CD4-positive, alpha-beta T cell (primary cell): ENCODE measurements at regions not wholly inside any gene's neighbourhood (a gene's known extent, or its start where the extent isn't known, plus 50 kb on each side); places are given as distances from the start of the nearest gene placed in this dataset.
A peak's percentile ranks its signal among the peaks of the same experiment; 100 is the strongest.

Source experiments
- ATAC-seq: fragments of 200-7000 bp; cut with Tn5 transposase; one replicate; pipeline ENCODE4 v1.10.0; 2022; ENCODE audit warnings: mild to moderate bottlenecking; ENCODE audit not compliant: poor library complexity
- CTCF ChIA-PET: fragments of 350-600 bp; sonication (Branson Sonifier 250); formaldehyde crosslinking; loops from one replicate; lab custom pipeline; 2021; ENCODE audit warnings: antibody characterized with exemption, inconsistent platforms; lab: Charles Lee
- POLR2A ChIA-PET: fragments of 350-600 bp; sonication (Branson Sonifier 250); formaldehyde crosslinking; loops from one replicate; lab custom pipeline; 2021; ENCODE audit warnings: antibody characterized with exemption, inconsistent platforms; lab: Charles Lee
- DNase-seq, 14 experiments: peaks; one replicate each; pipeline ENCODE4 v3.0.0-alpha.2; 2013 to 2020; ENCODE audit warnings: mixed read lengths in 2 of 14
- H3K27ac ChIP-seq, 2 donors: one replicate each; pipeline versions ENCODE4 v1.5.1 to v1.7.0; 2013; ENCODE audit warnings: low read length in 2 of 2, low read depth in 1 of 2, mild to moderate bottlenecking in 1 of 2
- H3K27me3 ChIP-seq, 2 experiments: 1 replicate in 1 of 2; 2 replicates in 1 of 2; pipeline versions ENCODE4 v1.6.1 to v1.7.0; 2013; ENCODE audit warnings: low read length in 2 of 2, control low read depth in 1 of 2, mild to moderate bottlenecking in 1 of 2, moderate library complexity in 1 of 2; ENCODE audit not compliant: insufficient read depth in 2 of 2, control insufficient read depth in 1 of 2
- H3K36me3 ChIP-seq: one replicate; pipeline ENCODE4 v1.6.1; 2013; ENCODE audit warnings: low read length, control low read depth; ENCODE audit not compliant: insufficient read depth
- H3K4me1 ChIP-seq: one replicate; pipeline ENCODE4 v1.6.1; 2013; ENCODE audit warnings: low read length, control low read depth; ENCODE audit not compliant: insufficient read depth
- H3K4me3 ChIP-seq: one replicate; pipeline ENCODE4 v1.5.1; 2013; ENCODE audit warnings: mild to moderate bottlenecking, low read length, moderate library complexity
- H3K9me3 ChIP-seq, 2 experiments: 1 replicate in 1 of 2; 2 replicates in 1 of 2; pipeline versions ENCODE4 v1.6.1 to v1.7.0; 2013; ENCODE audit warnings: low read length in 2 of 2, mild to moderate bottlenecking in 2 of 2, control low read depth in 1 of 2, moderate library complexity in 1 of 2; ENCODE audit not compliant: control insufficient read depth in 1 of 2, insufficient read depth in 1 of 2
- H3K27ac Mint-ChIP-seq: one replicate; pipeline ENCODE4 v1.8.0; 2020; ENCODE audit warnings: mixed read lengths
- H3K27me3 Mint-ChIP-seq: one replicate; pipeline ENCODE4 v1.8.0; 2021; ENCODE audit warnings: mixed read lengths
- H3K36me3 Mint-ChIP-seq: one replicate; pipeline ENCODE4 v1.8.0; 2021; ENCODE audit warnings: low read depth, mixed read lengths
- H3K4me1 Mint-ChIP-seq: one replicate; pipeline ENCODE4 v1.8.0; 2021; ENCODE audit warnings: low read depth, mixed read lengths
- H3K4me3 Mint-ChIP-seq: one replicate; pipeline ENCODE4 v1.8.0; 2020; ENCODE audit warnings: mild to moderate bottlenecking, mixed read lengths
- H3K9me3 Mint-ChIP-seq: one replicate; pipeline ENCODE4 v1.8.0; 2020; ENCODE audit warnings: mixed read lengths
- CTCF ChIP-seq: fragments of 200-600 bp; IDR thresholded peaks from one replicate; pipeline ENCODE4 v1.8.0; 2022; ENCODE audit warnings: antibody characterized with exemption, mild to moderate bottlenecking
- intact Hi-C, 2 experiments: fragments of 100-400 bp; cut with DNase I in 1 of 2; cut with micrococcal nuclease in 1 of 2; formaldehyde crosslinking; loops; one replicate each; pipeline versions ENCODE4 v1.15.1 to v1.9.0; 2023 to 2025; cut with DNase I, micrococcal nuclease

DNA sequence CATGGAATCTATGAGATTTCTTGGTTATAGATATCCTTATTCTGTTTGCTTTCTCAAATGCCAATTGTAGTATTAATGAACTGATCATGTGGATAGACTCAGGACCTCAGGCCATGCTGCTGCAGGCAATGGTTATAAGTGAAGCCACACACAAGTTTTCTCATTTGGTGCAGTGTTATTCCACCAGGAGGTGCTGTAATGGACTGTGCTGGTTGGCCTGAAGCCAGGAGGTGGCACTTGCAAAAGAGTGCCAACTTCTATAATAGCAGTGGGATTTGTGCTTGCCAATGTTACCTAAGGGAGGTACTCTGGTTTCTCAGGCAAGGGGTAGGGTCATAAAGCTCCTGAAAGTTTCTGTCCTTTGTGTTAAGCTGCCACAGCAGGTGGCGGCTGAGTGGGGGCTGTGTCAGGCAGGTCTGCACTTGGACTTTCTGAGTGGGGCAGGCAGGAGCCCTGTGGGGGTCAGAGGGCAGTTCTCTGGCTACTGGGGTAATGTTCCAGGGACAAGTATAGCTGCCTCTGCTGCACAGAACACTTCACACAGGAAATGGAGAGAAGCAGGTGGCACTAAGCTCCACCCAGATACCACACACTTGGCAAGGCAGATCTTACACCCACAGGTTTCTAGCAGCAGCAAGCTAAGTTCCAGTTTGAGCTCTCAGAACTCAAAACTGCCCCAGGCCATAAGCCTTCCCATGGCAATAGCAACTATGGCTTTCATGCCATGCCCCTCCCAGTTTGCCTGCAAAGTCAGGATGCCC is 352.6 kb upstream of the CWC22 start:
- H3K36me3 ChIP-seq, result no peaks in the 10 kb centered on the region
- Mint-ChIP-seq H3K36me3 (no peaks in the 10 kb centered on the region), H3K9me3 (peaks cover 2% of the 10 kb centered on the region), H3K4me3 (no peak overlapping the region), H3K27me3 (no peaks in the 10 kb centered on the region), H3K4me1 (no peaks in the 10 kb centered on the region), H3K27ac (no peak overlapping the region)
- no peaks in the 10 kb centered on the region for H3K4me1 ChIP-seq
- intact Hi-C loops, result no loop called here
- no peaks in the 10 kb centered on the region for H3K27me3 ChIP-seq
- H3K27ac ChIP-seq, result no peak overlapping the region
- no peak overlapping the region for H3K4me3 ChIP-seq
- H3K9me3 ChIP-seq, result peaks cover 0 to 5% of the 10 kb centered on the region in 2 experiments
- no peak for TF ChIP-seq CTCF
- ATAC-seq (no peak), DNase-seq (peak in 4 of 14 experiments; percentile 1 to 64 (median 11))
- POLR2A ChIA-PET, result no interaction called here
- CTCF ChIA-PET, result no interaction called here

- CTCF ChIA-PET, result no interaction called here
- Histone ChIP-seq H3K4me3 (no peak overlapping the region), H3K36me3 (no peaks in the 10 kb centered on the region), H3K9me3 (peaks cover 0 to 5% of the 10 kb centered on the region in 2 experiments), H3K27ac (no peak overlapping the region), H3K27me3 (no peaks in the 10 kb centered on the region), H3K4me1 (no peaks in the 10 kb centered on the region)
- intact Hi-C loops, result no loop called here
- ATAC-seq, result no peak
- no peaks in the 10 kb centered on the region for H3K4me1 Mint-ChIP-seq
- no peaks in the 10 kb centered on the region for H3K9me3 Mint-ChIP-seq
- H3K27me3 Mint-ChIP-seq, result no peaks in the 10 kb centered on the region
- POLR2A ChIA-PET, result no interaction called here
- H3K4me3 Mint-ChIP-seq, result no peak overlapping the region
- DNase-seq, result no peak
- no peaks in the 10 kb centered on the region for H3K36me3 Mint-ChIP-seq
- H3K27ac Mint-ChIP-seq, result no peak overlapping the region
- no peak for TF ChIP-seq CTCF
These were observed 351.4 kb upstream of the CWC22 start for GRCh38 chr2:180358458-180358857.

DNA sequence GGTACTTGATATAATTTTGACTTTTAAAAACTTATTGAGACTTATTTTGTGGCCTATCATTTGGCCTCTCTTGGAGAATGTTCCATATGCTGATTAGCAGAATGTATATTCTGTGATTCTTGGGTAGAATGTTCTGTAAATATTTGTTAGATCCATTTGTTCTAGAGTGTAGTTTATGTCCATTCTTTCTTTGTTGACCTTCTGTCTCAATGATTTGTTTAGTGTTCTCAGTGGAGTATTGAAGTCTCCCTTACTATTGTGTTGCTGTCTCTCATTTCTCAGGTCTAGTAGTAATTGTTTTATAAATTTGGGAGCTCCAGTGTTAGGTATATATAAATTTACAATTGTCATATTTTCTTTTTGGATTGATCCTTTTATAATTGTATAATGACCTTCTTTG is 349.6 kb upstream of the CWC22 start:
- no peak for ATAC-seq
- ChIA-PET POLR2A (no interaction called here), CTCF (no interaction called here)
- H3K27me3 Mint-ChIP-seq, result no peaks in the 10 kb centered on the region
- no peak overlapping the region for H3K4me3 Mint-ChIP-seq
- Histone ChIP-seq H3K4me1 (no peaks in the 10 kb centered on the region), H3K4me3 (no peak overlapping the region), H3K9me3 (peaks cover 0 to 5% of the 10 kb centered on the region in 2 experiments), H3K36me3 (no peaks in the 10 kb centered on the region), H3K27ac (no peak overlapping the region), H3K27me3 (no peaks in the 10 kb centered on the region)
- no peaks in the 10 kb centered on the region for H3K36me3 Mint-ChIP-seq
- no peaks in the 10 kb centered on the region for H3K9me3 Mint-ChIP-seq
- H3K4me1 Mint-ChIP-seq, result no peaks in the 10 kb centered on the region
- DNase-seq, result no peak
- intact Hi-C loops, result no loop called here
- TF ChIP-seq CTCF, result no peak
- no peak overlapping the region for H3K27ac Mint-ChIP-seq
